ENCODE measurements at regions not wholly inside any gene's neighbourhood (a gene's known extent, or its start where the extent isn't known, plus 50 kb on each side); places are given as distances from the start of the nearest gene placed in this dataset.

DNA sequence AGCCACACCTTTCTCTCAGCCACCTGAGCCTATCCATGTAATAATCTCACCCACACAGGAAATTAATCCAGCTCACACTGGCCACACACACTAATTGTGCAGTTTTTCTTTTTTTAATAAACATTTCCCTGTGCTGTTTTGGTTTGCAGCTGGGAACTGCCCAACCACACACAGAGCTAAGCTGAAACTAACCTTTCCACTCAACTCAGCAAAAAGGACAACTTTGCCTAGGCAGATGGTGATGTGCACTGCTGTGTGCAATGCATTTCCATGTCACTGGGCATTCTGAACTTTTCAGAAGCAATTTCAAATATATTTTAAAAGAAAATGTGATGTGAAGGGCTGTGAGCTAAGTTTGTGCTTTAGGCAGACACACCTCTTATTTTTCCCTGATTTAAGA lies 70.0 kb upstream of the TLL1 start:
- intact Hi-C loops (cut with DNase I), result no loop called here
- Histone ChIP-seq H3K9ac (ENCODE audit: low read length in 3 of 3) (no peak overlapping the region), H3K4me3 (ENCODE audit: low read length in 3 of 3) (no peak overlapping the region), H3K4me1 (ENCODE audit: control insufficient read depth in 2 of 3, insufficient read depth in 2 of 3, low read depth in 1 of 3, low read length in 3 of 3) (no peaks in the 10 kb centered on the region), H3K27me3 (ENCODE audit: control insufficient read depth, insufficient read depth, low read length) (no peaks in the 10 kb centered on the region), H3K27ac (ENCODE audit: low read depth in 2 of 2, low read length in 2 of 2) (no peak overlapping the region), H3K9me3 (ENCODE audit: control insufficient read depth in 2 of 3, insufficient read depth in 1 of 3, low read length in 3 of 3) (no peaks in the 10 kb centered on the region), H3K36me3 (ENCODE audit: control insufficient read depth in 2 of 3, insufficient read depth in 3 of 3, low read length in 3 of 3) (no peaks in the 10 kb centered on the region)
- DNase-seq (no peak), FAIRE-seq (no peak)
- TF ChIP-seq, protein P1, sequence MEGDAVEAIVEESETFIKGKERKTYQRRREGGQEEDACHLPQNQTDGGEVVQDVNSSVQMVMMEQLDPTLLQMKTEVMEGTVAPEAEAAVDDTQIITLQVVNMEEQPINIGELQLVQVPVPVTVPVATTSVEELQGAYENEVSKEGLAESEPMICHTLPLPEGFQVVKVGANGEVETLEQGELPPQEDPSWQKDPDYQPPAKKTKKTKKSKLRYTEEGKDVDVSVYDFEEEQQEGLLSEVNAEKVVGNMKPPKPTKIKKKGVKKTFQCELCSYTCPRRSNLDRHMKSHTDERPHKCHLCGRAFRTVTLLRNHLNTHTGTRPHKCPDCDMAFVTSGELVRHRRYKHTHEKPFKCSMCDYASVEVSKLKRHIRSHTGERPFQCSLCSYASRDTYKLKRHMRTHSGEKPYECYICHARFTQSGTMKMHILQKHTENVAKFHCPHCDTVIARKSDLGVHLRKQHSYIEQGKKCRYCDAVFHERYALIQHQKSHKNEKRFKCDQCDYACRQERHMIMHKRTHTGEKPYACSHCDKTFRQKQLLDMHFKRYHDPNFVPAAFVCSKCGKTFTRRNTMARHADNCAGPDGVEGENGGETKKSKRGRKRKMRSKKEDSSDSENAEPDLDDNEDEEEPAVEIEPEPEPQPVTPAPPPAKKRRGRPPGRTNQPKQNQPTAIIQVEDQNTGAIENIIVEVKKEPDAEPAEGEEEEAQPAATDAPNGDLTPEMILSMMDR (IDR thresholded peaks at IDR 0.05; ENCODE audit: borderline replicate concordance, extremely low read depth, insufficient read depth), result no peak

DNA sequence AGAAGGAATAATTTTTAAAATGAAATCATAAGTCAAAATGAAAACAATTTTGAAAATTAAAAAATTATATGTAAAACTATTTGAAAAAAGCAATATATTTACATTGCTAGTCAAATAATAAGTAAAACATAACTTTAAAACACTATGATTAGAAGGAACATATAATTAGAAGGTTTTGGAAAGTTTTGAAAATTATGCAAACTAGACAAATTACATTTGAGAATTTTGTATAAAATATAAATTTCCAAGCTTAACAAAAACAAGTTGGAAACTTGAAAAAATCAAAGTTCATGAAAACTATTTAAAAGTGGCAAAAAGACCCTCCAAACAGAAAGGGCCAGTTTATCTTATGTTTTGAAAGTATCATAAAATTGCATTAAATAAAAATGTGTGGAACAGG lies 67.6 kb upstream of the TLL1 start:
- no peaks in the 10 kb centered on the region for H3K27me3 ChIP-seq (ENCODE audit: control insufficient read depth, insufficient read depth, low read length)
- H3K9me3 ChIP-seq (ENCODE audit: control insufficient read depth in 2 of 3, insufficient read depth in 1 of 3, low read length in 3 of 3), result no peaks in the 10 kb centered on the region
- no peaks in the 10 kb centered on the region for H3K36me3 ChIP-seq (ENCODE audit: control insufficient read depth in 2 of 3, insufficient read depth in 3 of 3, low read length in 3 of 3)
- no peaks in the 10 kb centered on the region for H3K4me1 ChIP-seq (ENCODE audit: control insufficient read depth in 2 of 3, insufficient read depth in 2 of 3, low read depth in 1 of 3, low read length in 3 of 3)
- TF ChIP-seq, protein P1 (IDR thresholded peaks at IDR 0.05; ENCODE audit: borderline replicate concordance, extremely low read depth, insufficient read depth), result no peak
- no peak for DNase-seq
- peak; percentile 86 for FAIRE-seq
- intact Hi-C loops (cut with DNase I), result no loop called here
- no peak overlapping the region for H3K27ac ChIP-seq (ENCODE audit: low read depth in 2 of 2, low read length in 2 of 2)
- no peak overlapping the region for H3K4me3 ChIP-seq (ENCODE audit: low read length in 3 of 3)
- no peak overlapping the region for H3K9ac ChIP-seq (ENCODE audit: low read length in 3 of 3)

DNA sequence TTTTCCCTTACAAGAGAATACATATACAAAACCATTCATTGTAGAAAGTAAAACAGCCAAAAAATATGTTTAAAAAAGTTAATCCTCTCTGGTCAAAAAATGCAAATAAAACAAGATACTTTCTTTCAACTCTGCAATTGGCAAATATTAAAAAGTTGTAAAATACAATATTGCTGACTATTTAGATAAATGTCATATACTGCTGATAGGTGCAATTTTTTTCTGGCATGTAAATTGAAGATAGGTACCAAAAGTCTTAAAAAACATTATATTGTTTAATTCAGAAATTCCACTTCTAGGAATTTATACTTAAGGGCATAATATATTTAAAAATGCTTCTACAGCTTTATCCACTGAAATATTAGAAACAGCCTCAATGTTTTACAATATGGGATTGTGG lies 66.4 kb upstream of the TLL1 start:
- intact Hi-C loops (cut with DNase I), result no loop called here
- Histone ChIP-seq H3K36me3 (ENCODE audit: control insufficient read depth in 2 of 3, insufficient read depth in 3 of 3, low read length in 3 of 3) (no peaks in the 10 kb centered on the region), H3K9ac (ENCODE audit: low read length in 3 of 3) (no peak overlapping the region), H3K4me3 (ENCODE audit: low read length in 3 of 3) (no peak overlapping the region), H3K9me3 (ENCODE audit: control insufficient read depth in 2 of 3, insufficient read depth in 1 of 3, low read length in 3 of 3) (no peaks in the 10 kb centered on the region), H3K4me1 (ENCODE audit: control insufficient read depth in 2 of 3, insufficient read depth in 2 of 3, low read depth in 1 of 3, low read length in 3 of 3) (no peaks in the 10 kb centered on the region), H3K27me3 (ENCODE audit: control insufficient read depth, insufficient read depth, low read length) (no peaks in the 10 kb centered on the region), H3K27ac (ENCODE audit: low read depth in 2 of 2, low read length in 2 of 2) (no peak overlapping the region)
- FAIRE-seq (no peak), DNase-seq (no peak)
- TF ChIP-seq, protein P1 (IDR thresholded peaks at IDR 0.05; ENCODE audit: borderline replicate concordance, extremely low read depth, insufficient read depth), result no peak

DNA sequence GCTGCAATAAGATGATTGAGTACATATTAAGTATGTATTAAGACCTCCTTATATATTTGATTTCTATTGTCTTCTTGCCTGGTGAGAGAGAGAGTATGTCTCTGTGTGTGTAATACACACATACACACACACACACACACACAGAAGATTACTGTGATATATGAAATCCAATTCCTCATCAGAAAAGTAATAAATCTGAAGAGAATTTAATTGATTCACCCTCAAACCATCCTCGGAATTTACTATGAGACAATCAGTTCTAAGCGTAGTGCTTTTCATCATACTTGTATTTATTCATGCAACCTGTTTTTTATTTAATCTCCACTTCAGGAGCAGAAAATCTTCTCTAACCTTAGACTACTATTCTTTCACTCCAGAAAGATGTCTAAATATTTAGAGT lies 62.3 kb upstream of the TLL1 start:
- DNase-seq (no peak), FAIRE-seq (no peak)
- Histone ChIP-seq H3K4me1 (ENCODE audit: control insufficient read depth in 2 of 3, insufficient read depth in 2 of 3, low read depth in 1 of 3, low read length in 3 of 3) (no peaks in the 10 kb centered on the region), H3K4me3 (ENCODE audit: low read length in 3 of 3) (no peak overlapping the region), H3K36me3 (ENCODE audit: control insufficient read depth in 2 of 3, insufficient read depth in 3 of 3, low read length in 3 of 3) (no peaks in the 10 kb centered on the region), H3K27me3 (ENCODE audit: control insufficient read depth, insufficient read depth, low read length) (no peaks in the 10 kb centered on the region), H3K9me3 (ENCODE audit: control insufficient read depth in 2 of 3, insufficient read depth in 1 of 3, low read length in 3 of 3) (no peaks in the 10 kb centered on the region), H3K9ac (ENCODE audit: low read length in 3 of 3) (no peak overlapping the region), H3K27ac (ENCODE audit: low read depth in 2 of 2, low read length in 2 of 2) (no peak overlapping the region)
- intact Hi-C loops (cut with DNase I), result no loop called here
- TF ChIP-seq, protein P1 (IDR thresholded peaks at IDR 0.05; ENCODE audit: borderline replicate concordance, extremely low read depth, insufficient read depth), result no peak

Data from kidney (tissue), 13 donors.